ENCODE measurements at regions not wholly inside any gene's neighbourhood (a gene's known extent, or its start where the extent isn't known, plus 50 kb on each side); places are given as distances from the start of the nearest gene placed in this dataset.
"Not testable (repeated sequence)": the region's sequence is repeated elsewhere in the genome, so short reads cannot be mapped to it uniquely, and the experiment has no call there.

GRCh38 chr1:149218080-149218988 lies 115.0 kb upstream of the NBPF9 start:
- H3K9me2 ChIP-seq (ENCODE audit: insufficient read depth); CTCF ChIA-PET; BruUV-seq (replicated peaks); H3K79me2 ChIP-seq (ENCODE audit: low read depth); H3K9me3 ChIP-seq (ENCODE audit: insufficient read depth, low read depth); H3K4me1 ChIP-seq (replicated peaks; ENCODE audit: insufficient read depth); H3K4me3 ChIP-seq; H3K4me2 ChIP-seq; H4K20me1 ChIP-seq (ENCODE audit: insufficient read depth); DNase-seq; H2AFZ ChIP-seq; POLR2A ChIA-PET (ENCODE audit: unreplicated experiment); intact Hi-C loops (cut with micrococcal nuclease; ENCODE audit: unreplicated experiment); H3F3A ChIP-seq (ENCODE audit: insufficient read depth, low read depth); H3K36me3 ChIP-seq (ENCODE audit: low read depth); H3K27me3 ChIP-seq (ENCODE audit: insufficient read depth, low read depth); H3K27ac ChIP-seq: not testable (repeated sequence)

- intact Hi-C loops (cut with micrococcal nuclease; ENCODE audit: unreplicated experiment); H3K27me3 ChIP-seq (ENCODE audit: insufficient read depth, low read depth); H3K79me2 ChIP-seq (ENCODE audit: low read depth); H4K20me1 ChIP-seq (ENCODE audit: insufficient read depth); CTCF ChIA-PET; H3K4me2 ChIP-seq; H3K36me3 ChIP-seq (ENCODE audit: low read depth); H3K9me3 ChIP-seq (ENCODE audit: insufficient read depth, low read depth); H3K4me3 ChIP-seq; DNase-seq; POLR2A ChIA-PET (ENCODE audit: unreplicated experiment); H3F3A ChIP-seq (ENCODE audit: insufficient read depth, low read depth); H2AFZ ChIP-seq; H3K9me2 ChIP-seq (ENCODE audit: insufficient read depth); BruUV-seq (replicated peaks); H3K27ac ChIP-seq; H3K4me1 ChIP-seq (replicated peaks; ENCODE audit: insufficient read depth): not testable (repeated sequence)
Measured at GRCh38 chr1:149219539-149219938, 116.2 kb upstream of the NBPF9 start.

- CTCF ChIA-PET; H3K4me3 ChIP-seq; DNase-seq; H2AFZ ChIP-seq; H3K9me2 ChIP-seq (ENCODE audit: insufficient read depth); BruUV-seq (replicated peaks); H3F3A ChIP-seq (ENCODE audit: insufficient read depth, low read depth); POLR2A ChIA-PET (ENCODE audit: unreplicated experiment); H3K27me3 ChIP-seq (ENCODE audit: insufficient read depth, low read depth); H3K9me3 ChIP-seq (ENCODE audit: insufficient read depth, low read depth); H3K4me1 ChIP-seq (replicated peaks; ENCODE audit: insufficient read depth); H4K20me1 ChIP-seq (ENCODE audit: insufficient read depth); H3K27ac ChIP-seq; H3K36me3 ChIP-seq (ENCODE audit: low read depth); intact Hi-C loops (cut with micrococcal nuclease; ENCODE audit: unreplicated experiment); H3K79me2 ChIP-seq (ENCODE audit: low read depth); H3K4me2 ChIP-seq: not testable (repeated sequence)
Measured at GRCh38 chr1:149220463-149221074, 117.2 kb upstream of the NBPF9 start.

GRCh38 chr1:149227933-149228665 lies 124.7 kb upstream of the NBPF9 start:
- DNase-seq; H4K20me1 ChIP-seq (ENCODE audit: insufficient read depth); POLR2A ChIA-PET (ENCODE audit: unreplicated experiment); H3K9me3 ChIP-seq (ENCODE audit: insufficient read depth, low read depth); H2AFZ ChIP-seq; H3K27ac ChIP-seq; H3K27me3 ChIP-seq (ENCODE audit: insufficient read depth, low read depth); intact Hi-C loops (cut with micrococcal nuclease; ENCODE audit: unreplicated experiment); H3K9me2 ChIP-seq (ENCODE audit: insufficient read depth); CTCF ChIA-PET; BruUV-seq (replicated peaks); H3K4me1 ChIP-seq (replicated peaks; ENCODE audit: insufficient read depth); H3K79me2 ChIP-seq (ENCODE audit: low read depth); H3K36me3 ChIP-seq (ENCODE audit: low read depth); H3K4me2 ChIP-seq; H3K4me3 ChIP-seq; H3F3A ChIP-seq (ENCODE audit: insufficient read depth, low read depth): not testable (repeated sequence)

GRCh38 chr1:149228672-149229585 lies 125.6 kb upstream of the NBPF9 start:
- H3K27me3 ChIP-seq (ENCODE audit: insufficient read depth, low read depth); CTCF ChIA-PET; H3K4me2 ChIP-seq; H3K9me3 ChIP-seq (ENCODE audit: insufficient read depth, low read depth); H3K36me3 ChIP-seq (ENCODE audit: low read depth); BruUV-seq (replicated peaks); H4K20me1 ChIP-seq (ENCODE audit: insufficient read depth); intact Hi-C loops (cut with micrococcal nuclease; ENCODE audit: unreplicated experiment); H3F3A ChIP-seq (ENCODE audit: insufficient read depth, low read depth); H3K79me2 ChIP-seq (ENCODE audit: low read depth); H3K4me1 ChIP-seq (replicated peaks; ENCODE audit: insufficient read depth); H2AFZ ChIP-seq; H3K9me2 ChIP-seq (ENCODE audit: insufficient read depth); DNase-seq; POLR2A ChIA-PET (ENCODE audit: unreplicated experiment); H3K27ac ChIP-seq; H3K4me3 ChIP-seq: not testable (repeated sequence)

DNA sequence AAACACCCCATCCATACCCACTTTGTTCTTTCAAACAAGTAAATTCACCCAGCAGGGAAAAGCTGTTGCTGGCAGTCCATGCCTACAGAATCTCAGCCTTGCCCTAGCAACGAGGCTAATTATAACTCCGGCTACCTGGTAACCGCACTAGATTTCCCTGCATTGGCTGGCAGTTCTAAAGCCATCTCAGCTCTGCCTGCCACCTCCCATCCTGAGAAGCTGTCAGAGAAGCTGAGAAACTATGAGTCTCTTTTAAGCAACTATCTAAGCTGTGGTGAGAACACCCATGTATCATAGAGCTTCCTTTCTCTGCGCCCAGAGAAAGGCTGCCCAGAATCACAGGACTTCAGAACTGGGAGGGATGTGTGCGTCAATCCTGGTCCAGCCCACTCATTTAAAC lies 126.5 kb upstream of the NBPF9 start:
- CTCF ChIA-PET; H3K27ac ChIP-seq; H3K4me1 ChIP-seq (replicated peaks; ENCODE audit: insufficient read depth); H3K4me2 ChIP-seq; H4K20me1 ChIP-seq (ENCODE audit: insufficient read depth); H3F3A ChIP-seq (ENCODE audit: insufficient read depth, low read depth); H3K79me2 ChIP-seq (ENCODE audit: low read depth); H3K36me3 ChIP-seq (ENCODE audit: low read depth); H2AFZ ChIP-seq; BruUV-seq (replicated peaks); H3K27me3 ChIP-seq (ENCODE audit: insufficient read depth, low read depth); POLR2A ChIA-PET (ENCODE audit: unreplicated experiment); DNase-seq; intact Hi-C loops (cut with micrococcal nuclease; ENCODE audit: unreplicated experiment); H3K9me2 ChIP-seq (ENCODE audit: insufficient read depth); H3K4me3 ChIP-seq; H3K9me3 ChIP-seq (ENCODE audit: insufficient read depth, low read depth): not testable (repeated sequence)

Measured in PC-9 (cell line).